NCI-H82 treated with DMSO at 0.1 percent for 48 hours (cell line): ENCODE measurements at regions not wholly inside any gene's neighbourhood (a gene's known extent, or its start where the extent isn't known, plus 50 kb on each side); places are given as distances from the start of the nearest gene placed in this dataset.
"Not testable (repeated sequence)": the region's sequence is repeated elsewhere in the genome, so short reads cannot be mapped to it uniquely, and the experiment has no call there.

Source experiments
- DNase-seq: peaks from one replicate; lab custom pipeline; 2025; ENCODE audit not compliant: unreplicated experiment; lab: John Stamatoyannopoulos, UW

DNA sequence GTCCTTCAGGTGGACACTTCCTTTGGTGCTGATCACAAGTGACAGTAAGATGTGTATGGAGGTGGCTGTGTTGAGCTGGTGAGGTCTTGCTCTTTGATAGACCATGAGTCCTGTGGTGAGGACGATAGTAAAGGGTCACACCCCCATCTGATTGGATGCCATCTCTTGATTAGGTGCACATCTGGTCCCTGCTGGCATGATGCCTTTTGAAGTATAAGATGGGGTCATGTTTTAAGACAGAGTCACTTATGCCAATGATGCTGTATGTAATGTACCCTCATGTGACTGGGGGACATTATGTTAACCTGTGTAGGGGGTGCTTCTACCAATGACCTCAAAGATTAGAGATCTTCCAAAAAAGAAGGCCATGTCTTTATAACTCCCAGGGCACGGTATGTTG, 644.6 kb downstream of the ACTR3B start:
- DNase-seq = no peak

DNA sequence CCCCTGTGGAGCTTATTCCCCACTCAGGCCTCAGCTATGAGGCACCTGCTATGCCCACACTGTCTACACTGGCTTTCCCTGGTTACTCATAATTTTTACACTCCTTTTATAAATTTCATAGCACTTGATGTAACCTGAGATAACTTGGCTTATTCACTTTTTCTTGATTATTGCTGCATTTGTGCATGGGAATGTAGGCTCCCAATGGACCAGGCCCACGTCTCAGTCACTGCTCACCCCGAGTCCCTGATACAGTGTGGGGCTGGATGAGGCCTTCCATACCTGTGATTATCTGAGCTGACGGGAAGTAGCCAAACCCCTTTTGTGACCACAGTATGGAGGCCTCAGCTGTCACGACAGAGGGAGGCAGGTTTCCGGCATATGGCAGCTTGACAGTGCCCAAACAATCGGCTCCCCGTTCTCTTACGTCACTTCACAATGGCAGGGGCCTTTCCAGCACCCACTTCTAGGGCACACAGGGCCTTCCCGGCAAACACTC, 645.3 kb downstream of the ACTR3B start:
- DNase-seq = no peak

DNA sequence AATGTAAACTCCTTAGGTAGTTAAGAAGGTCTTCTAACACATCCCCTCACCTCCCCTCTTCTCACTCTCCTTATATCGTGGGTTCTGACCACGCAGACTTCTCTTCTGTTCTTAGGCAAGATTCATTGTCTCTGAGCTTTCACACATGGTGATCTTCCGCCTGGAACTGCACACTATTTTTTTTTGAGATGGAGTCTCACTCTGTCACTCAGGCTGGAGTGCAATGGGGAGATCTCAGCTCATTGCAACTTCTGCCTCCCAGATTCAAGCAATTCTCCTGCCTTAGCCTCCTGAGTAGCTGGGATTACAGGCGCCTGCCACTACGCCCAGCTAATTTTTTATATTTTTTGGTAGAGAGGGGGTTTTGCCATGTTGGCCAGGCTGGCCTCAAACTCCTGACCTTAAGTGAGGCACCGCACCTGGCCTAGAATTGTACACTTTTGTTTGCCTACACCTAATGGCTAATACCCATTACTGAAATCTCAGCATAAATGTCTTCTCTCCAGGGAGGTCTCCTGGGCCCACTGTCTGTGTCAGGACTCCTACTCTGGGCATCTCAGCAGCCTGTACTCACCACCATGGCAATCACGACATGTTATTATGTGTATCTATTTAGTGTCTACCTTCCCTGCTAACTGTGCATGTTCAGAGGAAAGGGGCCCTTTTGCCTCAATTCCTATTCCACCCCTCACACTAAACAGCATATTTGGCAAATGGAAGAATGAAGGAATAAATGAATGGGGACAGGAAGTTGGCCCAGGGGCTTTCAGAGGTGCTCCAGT, 646.3 kb upstream of the DPP6 start:
- DNase-seq = no peak

DNA sequence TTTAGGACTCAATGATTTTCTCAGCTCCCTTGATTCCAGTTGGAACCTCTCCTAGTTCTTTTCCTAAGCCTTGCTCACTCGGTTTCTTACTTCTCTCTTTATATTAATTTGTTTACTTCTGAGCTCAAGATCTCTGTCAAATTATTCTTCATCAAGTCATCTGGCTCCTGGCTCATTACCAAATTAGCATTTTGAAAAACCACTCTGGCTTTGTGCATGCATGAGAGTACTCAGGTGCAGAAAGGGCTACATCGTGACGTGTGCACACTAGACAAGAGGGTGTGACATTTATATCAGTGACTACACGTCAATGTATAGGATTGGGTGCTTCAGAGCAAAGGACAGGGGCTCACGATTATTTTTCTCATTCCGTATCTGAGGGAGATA, 645.7 kb upstream of the DPP6 start:
- DNase-seq = no peak

DNA sequence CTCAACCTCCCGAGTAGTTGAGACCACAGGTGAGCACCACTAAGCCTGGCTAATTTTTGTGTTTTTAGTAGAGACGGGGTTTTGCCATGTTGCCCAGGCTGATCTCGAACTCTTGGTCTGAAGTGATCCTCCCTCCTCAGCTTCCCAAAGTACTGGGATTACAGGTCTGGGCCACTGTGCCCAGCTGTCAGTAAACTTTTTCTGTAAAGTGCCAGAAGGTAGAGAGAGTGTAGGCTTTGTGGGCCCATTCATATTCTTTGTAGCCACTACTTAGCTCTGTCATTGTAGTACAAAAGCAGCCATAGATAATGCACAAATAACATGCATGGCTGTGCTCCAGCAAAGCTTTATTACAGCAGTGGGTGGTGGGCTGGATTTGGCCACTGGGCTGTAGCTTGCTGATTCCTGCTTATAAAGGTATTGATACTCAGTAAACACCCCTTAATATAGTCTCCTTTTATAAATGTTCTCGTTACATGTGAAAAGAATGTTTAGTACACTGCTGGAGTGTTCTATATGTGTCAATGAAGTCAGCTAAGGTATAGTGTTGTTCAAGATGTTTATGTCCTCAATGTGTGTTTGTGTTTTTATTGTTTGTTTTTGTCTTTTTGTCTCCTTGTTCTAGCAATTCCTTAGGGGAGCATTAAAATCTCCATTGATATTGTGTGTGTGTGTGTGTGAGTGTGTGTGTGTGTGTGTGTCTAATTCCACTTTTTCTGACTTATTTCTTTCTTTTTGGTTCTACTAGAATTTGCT, 644.7 kb upstream of the DPP6 start:
- no peak for DNase-seq

DNA sequence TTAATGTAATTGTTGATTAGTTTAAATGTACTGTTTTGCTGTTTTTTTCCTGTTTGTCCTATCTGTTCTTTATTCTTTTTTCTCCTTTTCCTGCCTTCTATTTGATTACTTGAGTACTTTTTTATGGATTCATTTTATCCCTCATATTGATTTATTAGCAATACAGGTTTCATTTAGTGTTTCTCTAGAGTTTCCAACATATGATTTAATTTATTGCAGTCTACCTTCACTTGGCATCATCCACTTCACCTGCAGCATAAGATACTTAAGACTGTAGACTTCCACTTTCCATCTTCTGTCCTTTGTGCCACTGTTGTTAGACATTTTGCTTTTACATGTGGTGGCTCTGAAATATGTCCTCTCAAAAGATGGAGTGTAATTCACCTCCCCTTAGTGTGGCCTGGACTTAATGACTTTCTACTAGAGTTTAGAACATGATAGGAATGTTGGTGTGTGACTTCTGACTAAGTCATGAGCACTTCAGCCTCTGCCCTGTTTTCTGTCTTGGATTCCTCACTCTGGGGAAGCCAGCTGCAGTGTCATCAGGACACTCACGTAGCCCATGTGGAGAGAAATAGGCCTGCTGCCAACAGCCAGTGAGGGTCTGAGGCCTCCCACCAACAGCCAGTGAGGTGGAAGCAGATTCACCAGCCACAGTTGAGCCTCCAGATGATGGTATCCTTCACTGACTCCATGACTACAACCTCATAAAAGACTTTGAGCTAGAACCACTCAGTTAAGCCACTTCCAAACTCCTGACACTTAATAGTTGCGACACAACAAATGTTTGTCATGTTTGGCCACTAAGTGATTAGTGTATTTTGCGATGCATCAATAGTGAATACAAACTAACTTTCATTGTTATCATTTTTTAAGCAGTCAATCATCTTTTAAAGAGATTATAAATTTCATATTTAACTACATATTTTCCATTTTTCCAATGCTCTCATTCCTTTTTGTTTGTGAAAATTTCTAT, 643.5 kb upstream of the DPP6 start:
- DNase-seq = no peak

DNA sequence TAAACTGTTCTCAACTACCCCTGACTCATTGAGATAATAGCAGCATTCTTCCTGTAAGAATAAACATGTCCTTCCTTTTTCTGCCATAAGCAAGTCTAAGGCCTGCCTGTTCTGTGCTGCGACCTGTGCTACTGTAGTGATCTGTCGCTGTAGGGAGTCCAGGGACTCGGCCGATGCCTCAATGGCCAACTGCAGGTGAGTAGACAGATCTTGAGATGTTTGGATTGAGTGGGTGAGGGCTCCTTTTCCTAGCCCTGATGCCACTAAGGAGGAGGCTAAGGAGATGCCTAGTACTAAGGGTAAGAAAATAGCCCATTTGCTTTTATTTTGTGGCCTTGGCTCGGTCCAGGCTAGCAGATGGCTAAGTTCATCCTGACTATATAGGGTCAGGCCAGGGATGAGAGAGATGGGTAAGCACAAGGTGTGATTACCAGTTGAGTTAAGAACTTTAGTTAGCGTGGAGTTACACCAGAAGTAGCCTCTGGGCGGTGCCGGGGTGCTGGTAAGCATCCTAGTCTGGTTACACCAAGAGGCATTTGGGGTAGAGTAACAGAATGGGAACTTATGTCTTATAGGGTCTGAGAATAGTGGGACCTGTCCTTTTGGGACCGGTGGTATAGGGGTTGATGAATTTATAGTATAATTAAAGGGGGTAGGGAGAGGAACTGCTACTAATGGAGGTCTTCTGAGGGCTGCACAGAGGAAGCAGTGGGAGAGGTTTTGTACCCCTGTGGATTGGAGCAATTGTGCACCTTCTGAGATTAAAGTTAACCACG, 642.4 kb upstream of the DPP6 start:
- DNase-seq = not testable (repeated sequence)

DNA sequence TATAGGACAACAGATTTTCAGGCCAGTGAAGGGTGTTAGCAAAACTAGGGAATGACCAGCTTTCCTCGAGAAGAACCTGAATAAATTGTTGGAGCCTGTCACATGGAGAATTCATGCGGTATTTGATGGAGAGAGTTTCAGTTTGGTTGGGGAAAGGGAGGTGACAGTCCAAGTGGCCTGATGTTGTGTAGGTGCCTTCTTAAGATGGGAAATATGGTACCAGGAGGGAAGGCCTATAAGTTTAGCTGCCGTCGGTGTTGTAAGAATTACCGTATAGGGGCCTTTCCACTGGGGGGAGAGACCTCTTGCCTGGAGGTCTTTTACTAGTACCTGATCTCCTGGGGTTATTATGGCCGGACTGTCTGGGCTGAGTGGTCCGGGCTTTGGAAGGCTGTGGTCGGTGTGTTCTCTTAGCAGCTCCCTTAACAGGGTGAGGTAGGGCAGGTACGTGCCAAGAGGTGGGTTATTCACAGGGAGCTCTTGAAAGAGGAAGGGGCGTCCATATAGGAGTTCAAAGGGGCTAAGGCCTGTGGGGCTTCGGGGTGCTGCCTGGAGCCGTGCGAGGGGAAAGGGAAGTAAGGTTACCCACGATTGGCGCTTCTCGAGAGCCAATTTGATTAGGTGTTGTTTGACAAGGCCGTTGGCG, 641.1 kb upstream of the DPP6 start:
- DNase-seq = not testable (repeated sequence)

DNA sequence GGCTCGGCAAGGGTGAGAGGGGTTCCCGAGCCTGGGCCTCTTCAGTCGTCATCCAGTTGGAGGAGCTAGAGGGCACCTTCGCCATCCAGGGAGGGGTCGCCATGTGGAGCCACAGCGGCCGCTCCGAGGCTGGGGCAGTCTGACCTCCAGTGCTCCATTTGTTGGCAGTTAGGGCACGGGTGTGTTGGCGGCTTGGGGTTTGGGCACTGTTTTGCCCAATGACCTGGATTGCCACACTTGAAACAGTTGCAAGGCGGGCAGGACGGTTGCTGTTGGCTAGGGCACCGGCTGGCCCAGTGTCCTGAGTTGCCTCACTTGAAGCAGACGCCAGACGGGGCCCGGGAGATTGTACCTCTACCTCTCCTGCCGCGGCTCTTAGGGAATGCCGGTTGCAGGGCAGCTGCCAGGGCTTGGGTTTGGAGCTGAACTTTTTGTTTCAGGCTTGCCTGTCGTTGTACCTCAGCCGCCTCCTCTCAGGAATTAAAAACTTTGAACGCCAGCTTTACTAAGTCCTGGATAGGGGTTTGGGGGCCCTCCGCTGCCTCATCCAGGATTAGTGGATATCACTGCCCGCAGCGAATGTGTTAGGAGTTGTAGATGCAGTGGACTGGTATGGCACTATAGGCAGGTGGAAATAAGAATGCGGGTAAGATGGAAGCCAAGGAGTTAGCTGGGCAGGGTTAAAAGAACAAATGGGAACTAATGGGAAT, 639.9 kb upstream of the DPP6 start:
- DNase-seq = not testable (repeated sequence)

DNA sequence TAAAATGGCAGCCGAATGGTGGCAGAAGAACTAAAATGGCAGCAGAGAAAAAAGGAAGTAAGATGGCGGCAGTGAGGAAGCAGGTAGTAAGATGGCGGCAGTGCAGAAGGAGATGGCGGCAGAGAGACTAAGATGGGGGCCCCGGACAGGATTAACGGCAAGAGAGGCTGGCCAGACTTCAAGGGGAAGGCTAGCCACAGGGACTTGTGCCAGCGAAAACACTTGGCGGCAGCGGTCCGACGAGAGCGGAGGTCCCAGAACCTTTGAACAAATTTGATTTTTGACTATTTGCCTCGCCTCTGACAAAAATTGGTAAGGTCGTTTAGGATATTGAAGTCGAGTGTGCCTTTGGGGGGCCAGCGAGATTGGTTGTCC, 639.4 kb upstream of the DPP6 start:
- DNase-seq = not testable (repeated sequence)

DNA sequence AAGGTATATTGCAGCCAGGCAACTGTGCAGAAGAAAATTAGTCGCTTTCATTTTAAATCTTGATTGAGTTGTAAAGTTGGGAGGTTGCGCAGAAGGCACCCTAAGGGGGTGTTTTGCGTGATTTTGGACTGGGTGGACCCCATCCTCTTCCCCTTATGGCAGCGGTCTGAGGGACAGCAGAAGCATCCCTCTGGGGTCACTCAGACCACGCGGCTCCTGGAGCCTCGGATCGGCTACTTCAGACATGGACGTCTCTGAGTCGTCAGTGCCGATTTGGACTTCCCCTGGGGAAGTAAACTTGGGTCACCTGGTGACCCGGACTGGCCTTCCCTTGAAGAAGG, 639.0 kb upstream of the DPP6 start:
- DNase-seq = no peak

DNA sequence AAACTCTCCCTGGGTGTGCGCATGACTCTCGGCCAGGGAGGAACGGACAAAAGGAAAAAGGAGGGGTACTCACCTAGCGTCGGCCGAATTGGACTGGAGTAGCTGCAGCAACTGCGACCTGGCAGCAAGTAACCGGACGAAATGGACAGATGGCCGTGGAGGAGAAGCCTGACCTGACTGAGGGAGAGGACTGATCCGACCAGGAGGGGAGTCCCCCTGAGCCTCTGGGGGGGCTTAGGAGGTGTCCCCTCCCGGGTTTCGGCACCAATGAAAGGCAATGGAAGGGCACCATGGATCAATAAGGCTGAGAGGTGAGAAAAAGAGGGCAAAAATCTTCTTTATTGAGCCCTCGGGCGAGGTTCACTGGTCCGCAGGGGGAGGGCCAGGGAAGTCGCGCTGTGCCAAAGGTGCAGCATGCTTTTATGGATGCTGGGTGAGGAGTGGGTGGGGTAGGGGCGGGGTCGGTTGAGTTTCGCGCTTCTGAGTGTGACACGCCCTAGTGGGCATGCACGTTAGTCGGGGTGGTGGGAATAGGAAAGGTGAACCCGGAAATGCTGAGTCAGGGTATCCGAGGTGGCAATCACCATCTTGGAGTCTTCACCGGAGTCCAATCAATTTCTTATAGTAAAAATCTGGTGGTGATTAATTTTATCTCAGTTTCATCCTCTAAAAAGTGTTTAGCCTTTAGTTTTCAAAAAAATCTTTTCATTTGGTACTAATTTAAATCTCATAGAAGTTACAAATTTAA, 638.5 kb upstream of the DPP6 start:
- no peak for DNase-seq

DNA sequence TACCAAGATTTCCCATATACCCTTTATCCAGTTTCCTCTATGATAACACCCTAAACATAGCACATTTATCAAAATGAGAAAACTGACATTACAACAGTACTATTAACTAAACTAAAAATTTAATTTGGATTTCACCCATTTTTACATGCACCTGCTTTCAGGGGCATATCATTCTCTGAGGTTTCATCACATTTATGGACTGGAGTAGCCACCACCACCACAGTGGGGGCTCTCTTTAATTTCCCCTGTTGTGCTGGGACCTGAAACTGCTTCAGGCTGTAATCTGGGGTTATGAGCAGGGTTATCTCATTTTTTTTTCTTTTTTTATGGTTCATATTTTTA, 637.9 kb upstream of the DPP6 start:
- DNase-seq = no peak

DNA sequence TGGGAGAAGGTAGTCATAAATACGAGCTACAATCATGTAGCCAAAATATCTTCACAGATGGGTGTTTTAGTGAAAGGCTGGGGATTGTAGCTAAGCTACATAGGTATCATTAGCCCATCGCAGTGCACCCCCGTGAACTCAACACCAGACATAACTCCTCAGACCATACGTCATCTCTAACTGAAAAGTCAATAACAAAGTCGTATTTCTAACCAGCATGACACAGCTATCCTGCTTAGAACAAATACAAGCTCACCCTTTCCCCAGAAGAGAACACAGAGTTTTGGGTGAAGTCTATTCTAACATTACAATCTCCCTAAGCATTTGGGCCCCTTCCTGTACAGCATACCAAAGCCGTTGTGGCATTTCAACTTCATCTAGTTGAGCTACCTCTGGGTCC, 636.6 kb upstream of the DPP6 start:
- no peak for DNase-seq

DNA sequence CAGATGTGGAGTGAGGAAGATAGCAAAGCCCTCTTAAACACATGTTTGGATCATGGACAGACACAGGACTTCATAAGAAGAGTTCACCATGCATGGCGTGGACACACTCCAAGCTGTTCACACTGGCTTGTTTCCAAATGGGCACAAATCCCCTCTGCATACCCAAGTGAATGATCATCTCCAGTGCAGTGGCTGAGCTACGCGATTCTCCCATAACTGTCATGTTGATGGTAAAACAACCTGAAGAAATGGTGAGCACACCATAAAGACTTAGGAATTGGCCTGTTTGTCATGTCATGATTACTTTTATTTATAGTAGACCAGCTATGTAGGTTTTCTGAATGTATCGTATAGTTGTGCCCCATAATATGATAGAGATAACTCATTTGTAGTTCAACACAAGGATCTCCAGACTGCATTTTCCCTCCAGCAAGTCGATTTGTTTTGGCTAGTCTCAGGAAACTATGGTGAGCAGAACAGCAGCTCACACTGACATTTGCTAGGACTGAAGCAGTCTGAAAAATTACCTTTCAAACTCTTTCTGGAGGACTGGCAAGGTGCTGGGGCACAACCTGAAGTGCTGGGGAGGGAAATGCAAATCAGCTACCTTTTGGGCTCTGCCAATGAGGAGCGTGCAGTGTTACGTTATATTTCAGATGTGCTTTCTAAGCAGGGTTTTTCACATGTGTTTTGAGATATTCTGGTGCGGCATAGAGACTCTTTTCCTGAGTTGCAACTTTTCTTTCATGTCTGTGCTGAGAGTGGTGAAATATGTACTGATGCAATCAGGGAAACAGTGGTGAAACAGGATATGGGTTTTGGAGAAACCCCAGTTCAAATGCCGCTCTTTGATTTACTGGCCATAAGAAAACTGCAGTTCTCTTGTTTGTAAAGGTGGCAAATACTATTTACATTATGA, 629.6 kb upstream of the DPP6 start:
- DNase-seq = no peak

DNA sequence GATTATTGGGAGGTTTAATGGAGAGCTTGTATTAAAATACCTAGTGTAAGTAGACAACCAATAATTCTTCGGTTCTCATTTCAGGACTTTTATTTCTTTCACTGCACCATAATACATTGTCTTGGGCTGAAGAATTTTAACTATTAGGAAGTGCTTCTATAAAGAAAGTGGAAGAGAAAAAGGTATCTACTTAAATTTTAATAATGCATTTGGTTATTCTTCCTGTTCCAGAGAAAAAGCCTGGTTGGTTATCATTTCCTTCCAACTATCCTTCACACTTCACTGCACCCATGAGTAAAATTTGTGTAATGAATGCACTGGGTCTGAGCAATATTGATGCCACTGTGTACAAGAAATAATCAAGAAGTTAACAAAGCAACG, 629.0 kb upstream of the DPP6 start:
- DNase-seq = no peak

DNA sequence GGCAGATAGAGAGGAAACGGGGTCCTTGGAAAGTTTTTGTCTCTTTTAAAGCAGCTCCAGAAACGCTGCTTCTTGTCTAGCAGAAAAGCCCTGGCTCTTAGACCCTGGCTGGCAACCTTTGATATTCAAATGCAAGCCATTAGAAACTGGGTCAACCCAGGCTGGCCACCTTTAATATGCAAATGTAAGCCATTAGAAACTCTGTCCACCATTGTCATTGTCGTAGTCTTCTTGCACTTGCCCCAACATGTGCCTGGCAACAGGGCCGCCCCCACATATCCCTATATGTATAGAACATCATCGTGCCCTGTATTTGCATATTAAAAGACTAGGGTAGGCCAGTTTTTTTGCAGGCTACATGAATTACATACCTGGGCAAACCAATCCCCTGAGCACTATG, 621.3 kb upstream of the DPP6 start:
- DNase-seq = no peak

DNA sequence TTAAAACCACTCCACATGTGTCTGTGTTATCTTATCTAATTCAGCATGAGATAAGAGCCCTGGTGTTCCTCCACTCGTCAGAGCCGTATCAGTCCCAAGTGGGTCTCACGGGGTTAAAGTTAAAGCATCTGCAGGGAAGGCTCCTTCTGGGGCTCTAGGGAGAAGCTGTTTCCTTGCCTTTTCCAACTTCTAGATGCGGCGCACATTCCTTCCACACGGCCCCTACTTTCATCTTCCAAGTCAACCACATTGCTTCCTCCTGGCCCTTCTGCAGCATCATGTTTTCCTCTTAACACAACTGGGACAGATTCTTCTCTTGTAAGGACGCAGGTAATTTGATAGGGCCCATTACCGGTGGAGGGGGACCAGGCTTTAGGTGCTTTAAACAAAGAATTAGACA, 620.1 kb upstream of the DPP6 start:
- no peak for DNase-seq
